HG02870 (cell line): ENCODE measurements at regions not wholly inside any gene's neighbourhood (a gene's known extent, or its start where the extent isn't known, plus 50 kb on each side); places are given as distances from the start of the nearest gene placed in this dataset.

Experiments
- ATAC-seq: cut with Tn5 transposase; IDR thresholded peaks from one replicate; pipeline ENCODE4 v1.9.1; 2021; ENCODE audit warnings: mild to moderate bottlenecking, moderate library complexity; ENCODE audit not compliant: unreplicated experiment

GRCh38 chr15:39456582-39457330, 124.1 kb upstream of the THBS1 start:
- ATAC-seq = no peak

GRCh38 chr15:39458131-39458530, 122.7 kb upstream of the THBS1 start:
- ATAC-seq = no peak

- no peak for ATAC-seq
These were observed 121.3 kb upstream of the THBS1 start for GRCh38 chr15:39459548-39459947.

DNA sequence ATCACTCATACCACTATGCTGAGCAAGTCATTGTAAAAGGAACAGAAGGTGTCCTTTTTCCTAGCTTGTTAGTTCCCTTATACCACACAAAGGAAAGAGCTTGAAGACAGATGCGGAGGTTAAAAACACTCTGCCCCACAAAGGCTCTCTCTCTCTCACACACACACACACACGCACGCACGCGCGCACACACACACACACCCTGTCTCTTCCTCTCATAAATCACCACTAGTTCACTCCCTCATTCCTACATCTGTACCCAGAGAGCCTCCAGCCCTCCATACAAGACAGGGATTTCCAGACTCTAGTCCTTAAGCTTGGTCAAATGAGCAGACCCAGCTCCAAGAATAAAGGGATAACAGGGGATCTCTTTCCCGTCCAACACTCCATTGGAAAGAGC, 120.1 kb upstream of the THBS1 start:
- no peak for ATAC-seq

- ATAC-seq = no peak
These were observed 119.2 kb upstream of the THBS1 start for GRCh38 chr15:39461536-39462130.

GRCh38 chr15:39462691-39463090, 118.2 kb upstream of the THBS1 start:
- no peak for ATAC-seq

GRCh38 chr15:39465843-39466749, 114.8 kb upstream of the THBS1 start:
- no peak for ATAC-seq

GRCh38 chr15:39466750-39467105, 114.2 kb upstream of the THBS1 start:
- no peak for ATAC-seq

GRCh38 chr15:39468331-39468730, 112.5 kb upstream of the THBS1 start:
- no peak for ATAC-seq

GRCh38 chr15:39468828-39469227, 112.1 kb upstream of the THBS1 start:
- ATAC-seq = no peak

GRCh38 chr15:39471785-39472574, 108.9 kb upstream of the THBS1 start:
- no peak for ATAC-seq

DNA sequence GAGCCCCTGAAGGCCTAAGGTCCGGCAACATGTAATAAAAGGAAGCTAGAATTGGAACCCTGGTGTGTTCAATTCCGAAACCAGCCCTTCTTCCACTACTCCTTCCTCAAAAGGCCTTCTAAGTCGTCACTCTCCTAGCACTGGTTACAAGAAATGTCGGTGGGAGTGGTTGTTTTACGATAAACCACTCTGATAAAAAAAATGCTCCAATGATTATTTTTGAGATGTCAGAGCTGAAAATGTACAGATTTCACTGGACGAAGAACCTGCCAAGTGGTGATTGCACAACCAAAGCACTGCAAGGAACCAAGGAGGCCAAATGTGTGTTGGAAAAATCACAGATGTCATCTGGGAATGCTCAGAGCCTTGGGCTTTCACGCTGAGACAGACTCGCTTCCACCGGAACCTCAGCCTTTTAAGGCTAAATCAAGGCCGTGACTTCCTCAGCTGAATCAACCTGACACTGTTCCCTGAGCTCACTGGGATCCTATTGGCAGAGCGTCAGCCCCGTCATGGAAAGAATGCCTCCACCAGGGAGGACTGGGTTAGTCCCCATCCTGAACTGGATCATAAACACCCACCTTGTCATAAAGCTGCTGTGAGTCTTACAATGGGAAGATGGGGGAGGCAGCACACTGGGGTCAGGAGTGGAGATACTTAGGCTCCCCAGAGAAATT, 108.1 kb upstream of the THBS1 start:
- no peak for ATAC-seq

DNA sequence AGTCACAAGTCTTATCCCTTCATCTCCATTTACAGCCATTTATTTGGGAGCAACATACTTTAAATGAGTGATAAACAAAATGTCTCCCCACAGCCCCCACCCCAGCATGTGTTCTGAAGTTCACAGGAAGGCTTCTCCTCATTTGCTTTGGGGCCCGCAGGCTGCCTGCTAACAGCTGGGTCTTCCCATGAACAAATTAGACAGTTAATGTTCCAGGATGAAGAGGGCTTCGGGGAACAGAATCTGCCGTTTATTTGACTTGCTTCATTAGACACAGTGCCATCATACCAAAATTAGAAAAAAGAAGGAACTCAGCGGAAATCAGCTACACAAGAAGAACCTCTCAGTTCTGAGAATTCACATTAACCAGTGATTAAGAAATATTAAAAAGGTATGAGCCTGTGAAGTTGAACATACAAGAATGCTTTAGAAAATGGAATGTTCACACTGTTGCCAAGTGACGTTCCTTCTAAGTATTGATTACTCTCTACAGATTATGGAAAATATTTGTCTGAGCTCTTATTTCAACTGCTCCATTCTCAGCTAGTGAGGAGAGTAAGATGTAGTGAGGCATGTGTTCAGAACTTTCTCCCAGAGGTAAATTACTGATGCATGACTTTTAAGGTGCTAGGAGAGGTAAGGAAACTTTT, 107.5 kb upstream of the THBS1 start:
- ATAC-seq = no peak

DNA sequence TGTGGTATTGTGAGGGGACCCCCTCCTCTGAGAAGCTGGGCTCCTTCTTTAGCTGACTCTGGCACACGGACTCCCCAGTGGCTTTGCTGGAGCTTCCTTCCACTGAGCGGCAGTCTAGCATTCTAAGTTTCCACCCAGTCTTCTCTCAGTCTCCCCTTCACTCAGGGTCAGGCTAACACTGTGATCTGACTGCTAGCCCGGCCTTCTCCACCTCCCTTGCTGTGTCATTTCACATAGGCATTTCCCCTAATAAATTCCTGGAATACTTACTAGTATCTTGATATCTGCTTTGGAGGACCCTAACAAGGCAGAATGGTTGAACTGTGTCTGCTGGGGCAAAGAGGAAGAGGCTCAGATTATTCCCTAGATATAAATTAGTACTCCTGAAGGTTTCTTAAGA, 106.2 kb upstream of the THBS1 start:
- no peak for ATAC-seq

DNA sequence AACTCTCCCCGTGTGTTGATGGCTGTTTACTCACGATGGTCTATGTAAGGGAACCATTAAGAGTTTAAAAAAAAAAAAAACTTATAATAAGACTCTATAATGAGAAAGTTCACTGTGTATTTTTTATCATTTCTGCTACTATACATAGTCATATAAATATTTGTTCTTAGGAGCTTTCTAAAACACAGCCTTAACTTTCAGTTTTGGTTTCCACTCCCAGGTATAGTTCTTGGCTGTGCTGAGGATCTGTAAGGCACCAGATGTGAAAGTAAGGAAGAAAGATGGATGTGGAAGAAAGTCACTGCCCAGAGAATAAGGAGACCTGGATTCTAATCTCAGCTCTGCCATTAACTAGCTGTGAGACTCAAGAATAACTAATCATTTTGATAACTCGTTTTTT, 101.9 kb upstream of the THBS1 start:
- no peak for ATAC-seq

DNA sequence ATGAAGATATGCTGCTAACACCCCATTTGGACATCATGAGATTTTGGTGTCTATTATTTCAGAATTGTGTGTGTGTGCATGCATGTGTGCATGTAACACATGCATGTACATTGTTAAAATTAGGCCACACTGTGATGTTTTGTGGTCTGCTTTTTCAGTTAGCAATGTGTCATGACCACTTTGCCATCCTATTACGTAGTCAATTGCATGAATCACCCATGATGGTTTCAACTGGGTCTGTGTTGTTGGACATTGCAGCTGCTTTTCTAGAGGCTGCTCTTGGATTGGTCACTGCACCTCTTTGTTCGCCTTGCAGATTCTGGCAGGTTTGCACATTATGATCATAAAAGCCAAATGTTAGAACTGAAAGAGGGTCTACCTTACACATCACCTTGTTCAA, 101.0 kb upstream of the THBS1 start:
- ATAC-seq = no peak

DNA sequence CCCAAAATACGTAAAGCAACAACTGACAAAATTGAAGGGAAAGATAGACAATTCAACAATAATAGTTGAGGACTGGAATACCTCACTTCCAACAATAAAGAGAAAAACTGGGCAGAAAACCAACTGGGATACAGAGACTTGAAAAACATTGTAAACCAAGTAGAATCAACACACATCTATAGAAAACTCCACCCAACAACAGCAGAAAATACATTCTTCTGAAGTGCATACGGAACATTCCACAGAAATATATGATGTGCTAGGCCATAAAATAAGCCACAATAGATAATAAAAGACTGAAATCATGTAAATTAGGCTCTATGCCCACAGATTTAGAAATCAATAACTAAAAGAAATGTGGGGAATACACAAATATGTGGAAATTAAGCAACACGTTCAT, 98.4 kb upstream of the THBS1 start:
- no peak for ATAC-seq

DNA sequence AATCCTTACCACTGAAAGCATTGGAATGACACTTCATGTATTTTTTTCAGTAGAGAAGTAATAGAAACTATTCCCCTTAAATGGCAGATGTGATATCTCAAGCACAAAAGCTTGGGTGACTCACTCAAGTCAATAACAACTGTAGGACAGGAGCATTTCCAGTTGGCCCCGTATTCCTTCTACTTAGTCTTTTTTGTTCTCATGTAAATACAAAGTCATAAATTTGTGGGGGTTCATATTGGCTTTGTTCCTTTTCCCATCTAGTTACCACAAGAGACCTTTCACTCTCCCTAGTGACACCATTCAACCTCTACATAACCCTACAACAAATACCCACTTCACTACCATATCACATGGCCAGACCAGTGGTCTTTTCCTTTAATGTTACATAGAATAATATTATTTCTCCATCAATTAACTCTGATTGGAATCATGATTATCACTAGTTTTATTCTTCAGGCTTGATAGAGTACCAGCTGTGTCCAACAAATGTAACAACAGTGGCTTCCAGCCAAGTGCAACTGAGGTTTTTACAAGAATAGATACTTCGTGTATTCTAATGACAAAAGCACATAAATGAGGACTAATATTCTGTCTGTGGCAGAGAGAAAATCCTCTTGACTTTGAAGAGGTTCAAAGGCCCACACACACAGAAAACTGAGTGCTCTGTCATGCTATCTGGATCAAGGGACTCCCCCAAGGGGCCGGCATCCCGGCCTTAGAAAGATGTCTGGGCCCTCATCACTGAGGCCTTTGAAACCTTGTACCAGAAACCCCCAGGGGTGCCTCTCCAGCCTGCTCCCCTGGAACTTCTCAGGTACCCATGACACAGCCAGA, 94.0 kb upstream of the THBS1 start:
- no peak for ATAC-seq

- no peak for ATAC-seq
These were observed 93.5 kb upstream of the THBS1 start for GRCh38 chr15:39487458-39487735.
